SIG-M5 treated with dmso at 0.1 percent for 504 hours (cell line): ENCODE measurements at regions not wholly inside any gene's neighbourhood (a gene's known extent, or its start where the extent isn't known, plus 50 kb on each side); places are given as distances from the start of the nearest gene placed in this dataset.

Experiments used
- DNase-seq: peaks from one replicate; lab custom pipeline; 2025; ENCODE audit not compliant: unreplicated experiment; lab: John Stamatoyannopoulos, UW

DNA sequence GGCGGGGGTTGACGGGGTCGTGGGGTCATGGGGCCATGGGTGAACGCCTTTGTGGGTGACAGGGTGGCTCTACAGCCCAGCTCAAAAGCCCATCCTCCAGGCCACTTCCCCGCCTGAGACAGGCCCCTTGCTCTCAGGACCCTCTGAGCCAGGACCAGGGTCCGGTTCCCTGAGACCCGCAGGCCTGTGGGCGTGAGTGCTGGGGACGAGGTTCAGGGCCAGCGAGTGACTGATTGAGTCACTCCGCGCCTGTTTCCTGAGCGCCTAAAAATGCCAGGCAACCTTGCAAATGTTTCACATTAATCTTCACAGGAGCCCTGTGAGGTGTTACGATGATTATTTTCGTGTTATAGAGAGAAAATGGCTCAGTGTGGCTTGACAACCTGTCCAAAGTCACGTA, 97.8 kb downstream of the ZNF674 start:
- no peak for DNase-seq

DNA sequence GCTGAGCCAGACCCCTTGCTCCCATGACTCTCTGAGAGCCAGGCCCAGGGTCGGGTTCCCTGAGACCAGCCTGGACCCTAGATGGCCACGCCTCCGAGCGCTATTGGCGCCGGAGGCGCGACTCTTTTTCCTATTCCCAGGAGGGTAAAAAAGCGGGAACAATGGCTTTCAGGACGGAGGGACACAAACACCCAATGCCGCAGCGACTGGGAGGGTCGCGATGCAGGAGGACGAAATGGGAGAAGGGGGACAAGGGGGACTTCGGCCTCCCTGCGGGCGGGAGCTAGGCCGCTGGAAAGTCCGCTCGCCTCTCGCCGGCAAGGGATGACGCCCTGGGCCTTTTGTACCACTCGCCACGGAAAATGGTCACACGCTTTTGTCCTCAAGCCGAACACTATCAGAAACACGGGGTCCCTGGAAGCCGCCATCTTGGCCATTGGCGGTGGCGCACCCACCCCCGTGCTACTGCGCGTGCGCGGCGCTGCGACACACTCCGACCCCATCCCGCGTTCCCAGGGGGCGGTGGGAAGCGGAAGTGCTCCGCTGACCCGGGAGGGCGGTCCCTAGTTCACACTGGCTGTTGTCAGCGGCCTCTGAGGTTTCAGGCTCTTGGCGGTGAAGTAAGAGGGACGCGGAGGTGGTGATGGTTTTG, 98.4 kb downstream of the ZNF674 start:
- DNase-seq: peak; percentile 79

- peak; percentile 27 for DNase-seq
Observed at GRCh38 chrX:46444011-46444410, 101.2 kb downstream of the ZNF674 start.

GRCh38 chrX:46436744-46437143, 108.5 kb downstream of the ZNF674 start:
- no peak for DNase-seq

GRCh38 chrX:46433892-46434291, 111.3 kb downstream of the ZNF674 start:
- DNase-seq: no peak

DNA sequence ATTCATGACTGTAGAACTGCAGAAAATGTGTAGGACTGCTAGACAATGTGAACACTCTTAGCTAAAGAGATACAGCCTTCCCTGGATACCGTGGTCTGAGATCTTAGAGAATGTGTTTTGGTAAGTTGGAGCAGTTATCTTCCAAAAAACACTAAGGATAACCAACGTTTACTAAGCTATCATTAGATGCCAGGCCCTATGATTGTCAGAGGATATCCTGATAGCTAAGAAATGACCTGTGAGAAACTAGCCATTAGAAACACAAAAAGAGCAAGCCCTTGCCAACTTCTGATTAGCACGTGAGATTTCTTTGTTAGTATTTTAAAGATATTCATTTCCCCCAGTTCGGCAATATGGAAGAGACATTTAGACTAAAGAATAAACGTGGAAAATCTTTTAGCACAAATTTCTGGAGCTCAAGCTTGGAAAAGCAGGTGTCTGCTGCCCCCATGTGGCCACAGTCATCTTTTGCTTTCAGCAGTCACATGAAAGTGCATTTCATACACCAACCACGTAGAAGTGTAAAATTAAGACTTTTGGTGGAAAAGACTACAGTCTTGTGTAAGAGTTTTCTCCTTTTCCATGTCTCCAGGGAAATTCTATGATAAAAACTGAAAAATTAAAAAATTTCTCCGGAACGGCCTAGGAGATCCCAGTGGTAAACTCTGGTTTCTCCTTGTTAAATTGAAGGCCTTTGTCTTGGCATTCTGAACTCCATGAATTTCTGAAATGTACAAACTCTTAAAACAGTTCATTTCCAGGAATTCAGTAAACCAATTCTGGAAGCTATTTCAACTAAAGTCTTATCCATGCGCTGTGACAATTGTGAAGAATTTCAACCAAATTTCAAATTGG, 136.4 kb downstream of the ZNF674 start:
- peak; percentile 13 for DNase-seq

GRCh38 chrX:46407753-46408130, 137.5 kb downstream of the ZNF674 start:
- DNase-seq: no peak

GRCh38 chrX:46407036-46407752, 138.0 kb downstream of the ZNF674 start:
- no peak for DNase-seq

DNA sequence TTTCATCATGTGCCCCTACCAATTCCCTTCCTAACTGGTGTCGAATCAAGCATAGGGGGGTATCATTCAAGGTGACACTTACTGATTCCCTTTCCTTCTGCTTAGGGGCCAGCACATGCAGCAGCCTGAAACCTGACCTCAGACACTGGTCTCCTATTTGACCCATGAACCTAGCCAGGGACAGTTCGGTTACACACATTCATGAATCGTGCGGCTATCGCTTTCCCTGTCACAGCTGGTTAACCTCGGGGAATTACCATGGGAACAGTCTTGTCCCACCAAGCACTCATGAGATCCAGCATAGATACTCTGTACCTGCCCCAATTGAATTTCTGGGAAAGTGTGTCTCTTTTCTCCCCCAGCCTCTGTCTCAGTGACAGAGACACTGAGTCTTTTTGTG, 140.4 kb downstream of the ZNF674 start:
- no peak for DNase-seq

DNA sequence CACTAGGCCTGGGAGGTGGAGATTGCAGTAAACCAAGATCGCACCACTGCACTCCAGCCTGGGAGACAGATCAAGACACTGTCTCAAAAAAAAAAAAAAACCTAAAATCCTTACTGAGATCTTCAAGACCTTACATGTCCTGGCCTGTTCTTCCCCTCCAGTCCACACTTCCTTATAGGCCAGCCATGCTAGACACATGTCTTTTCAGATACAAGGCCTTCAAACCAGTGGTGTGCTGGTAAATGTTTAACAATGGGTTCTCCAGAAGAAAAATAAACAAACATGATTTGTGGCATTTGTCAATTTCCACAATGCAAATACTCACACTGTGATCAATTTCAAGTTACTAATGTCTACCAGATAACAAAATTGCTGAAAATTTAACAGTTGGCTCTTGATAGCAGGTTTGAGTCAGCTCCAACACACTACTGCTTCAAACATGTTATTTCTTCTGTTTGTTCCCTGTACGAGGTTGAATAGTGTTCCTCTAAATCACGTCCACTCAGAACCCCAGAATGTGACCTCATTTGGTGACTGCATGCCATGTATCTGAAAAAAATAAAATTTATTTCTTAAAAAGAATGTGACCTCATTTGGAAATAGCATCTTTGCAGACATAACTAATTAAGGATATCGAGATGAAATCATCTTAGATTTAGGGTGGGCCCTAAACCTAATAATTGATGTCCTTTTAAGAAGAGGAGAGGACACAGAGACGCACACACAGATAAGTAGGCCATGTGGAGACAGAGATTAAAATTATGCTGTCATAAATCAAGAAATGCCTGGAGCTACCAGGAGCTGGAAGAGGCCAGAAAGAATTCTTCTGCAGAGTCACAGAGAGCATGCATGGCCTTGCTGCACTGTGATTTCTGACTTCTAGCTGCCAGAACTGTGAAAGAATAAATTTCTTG, 144.4 kb downstream of the ZNF674 start:
- DNase-seq: no peak

GRCh38 chrX:46398874-46399273, 146.3 kb downstream of the ZNF674 start:
- DNase-seq: no peak

DNA sequence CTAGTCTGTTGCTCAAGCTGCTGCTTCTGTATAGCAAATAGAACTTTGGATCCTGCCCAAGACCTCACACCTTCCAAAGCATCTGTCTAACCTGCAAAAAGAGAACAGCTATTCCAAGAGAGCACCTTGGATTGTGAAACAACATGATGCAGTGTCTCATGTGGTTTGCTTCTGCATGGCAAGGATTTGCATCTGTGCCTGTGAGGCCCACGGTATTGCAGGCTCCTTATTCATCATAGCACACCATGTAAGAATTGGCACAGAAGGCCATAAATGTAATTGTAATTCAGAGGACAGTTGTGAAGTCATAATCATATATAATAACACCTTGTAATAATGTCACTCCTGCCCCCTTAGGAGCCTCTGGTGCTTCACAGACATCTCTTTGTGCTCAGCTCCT, 147.1 kb downstream of the ZNF674 start:
- DNase-seq: no peak

DNA sequence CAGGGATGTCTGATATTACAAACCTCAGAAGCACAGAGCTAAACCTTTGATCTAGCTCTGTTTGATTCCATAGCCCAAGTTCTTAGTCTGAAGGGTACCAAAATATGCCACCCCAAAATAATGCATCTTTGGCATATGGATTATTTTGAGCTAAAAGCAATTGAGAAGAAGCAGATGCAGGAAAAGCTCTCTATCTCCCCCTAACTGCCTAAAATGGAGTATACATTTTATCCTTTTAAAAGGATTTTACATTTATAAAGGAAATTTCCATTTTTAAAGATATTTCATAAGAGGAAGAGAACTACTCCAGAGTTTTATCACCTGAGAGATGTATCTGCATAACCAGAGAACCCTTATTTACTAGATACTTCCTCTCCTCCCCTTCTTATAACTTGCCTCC, 158.7 kb downstream of the ZNF674 start:
- no peak for DNase-seq

GRCh38 chrX:46383006-46383405, 162.2 kb downstream of the ZNF674 start:
- no peak for DNase-seq

GRCh38 chrX:46382595-46382994, 162.6 kb downstream of the ZNF674 start:
- DNase-seq: no peak

DNA sequence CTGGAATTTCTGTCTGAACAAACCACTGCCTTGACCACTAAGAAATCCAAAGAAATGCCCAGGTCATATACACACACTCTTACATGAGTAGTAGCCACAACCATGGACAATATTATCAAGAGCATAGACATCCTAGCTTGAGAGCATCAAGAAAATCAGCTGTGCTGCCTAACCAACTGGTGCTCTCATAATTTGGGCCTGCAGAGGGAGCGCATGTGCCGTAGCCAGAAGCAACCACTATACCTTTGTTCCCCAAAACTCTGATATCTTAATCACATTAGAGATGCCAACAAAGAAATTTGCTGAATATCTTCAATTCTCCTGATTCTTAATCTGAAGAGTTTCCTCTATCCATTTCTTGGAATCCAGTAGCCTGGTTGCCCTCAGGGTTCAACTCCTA, 163.6 kb downstream of the ZNF674 start:
- peak; percentile 30 for DNase-seq

GRCh38 chrX:46380148-46380752, 165.0 kb downstream of the ZNF674 start:
- no peak for DNase-seq

DNA sequence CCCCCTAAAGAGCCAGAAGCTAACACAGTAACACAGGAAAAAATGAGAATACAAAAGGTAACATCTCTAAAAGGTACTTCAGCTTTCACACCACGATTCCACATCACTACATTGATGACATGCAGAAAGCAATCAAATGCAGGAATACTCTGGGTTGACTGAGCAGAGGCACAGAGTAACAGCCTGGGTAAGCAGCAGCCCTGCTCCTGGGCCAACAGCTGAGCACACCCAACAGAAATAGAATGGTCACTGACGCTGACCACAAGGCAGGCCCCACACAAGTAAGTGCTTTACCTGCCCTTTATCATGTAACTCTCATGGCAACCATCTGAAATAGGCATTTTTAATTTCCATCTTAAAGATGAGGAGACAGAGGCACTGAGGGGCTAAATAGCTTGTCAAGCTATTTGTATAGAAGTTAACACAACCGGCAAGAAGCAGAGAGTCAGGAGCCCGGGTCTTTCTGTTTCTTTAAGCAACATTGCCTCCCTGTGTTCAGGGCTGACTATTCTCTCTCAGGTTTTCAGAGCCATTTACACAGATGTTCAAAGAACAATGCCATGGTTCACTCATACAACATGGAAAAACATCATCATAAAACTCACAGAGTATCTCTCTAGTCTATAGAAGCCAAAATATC, 168.9 kb downstream of the ZNF674 start:
- peak; percentile 15 for DNase-seq

DNA sequence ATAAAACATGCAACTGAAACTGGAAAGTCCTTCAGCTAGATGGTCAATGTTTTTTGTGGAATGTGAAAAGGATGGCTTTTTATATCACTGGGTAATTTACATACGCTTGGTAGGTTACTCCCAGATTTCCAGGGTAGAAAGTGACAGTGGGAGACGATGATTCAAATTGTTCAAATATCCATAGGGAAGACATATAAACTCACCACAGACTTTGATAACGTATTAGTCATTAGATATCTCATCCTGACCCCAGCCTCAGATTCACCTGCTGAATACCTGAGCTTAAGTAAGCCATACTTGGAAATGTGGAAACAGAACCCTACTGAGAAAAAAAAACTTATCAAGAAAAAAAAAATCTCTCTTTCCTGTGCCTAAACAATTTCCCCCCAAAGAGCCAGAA, 169.4 kb downstream of the ZNF674 start:
- DNase-seq: no peak

GRCh38 chrX:46374371-46374770, 170.8 kb downstream of the ZNF674 start:
- no peak for DNase-seq
